ENCODE measurements at regions not wholly inside any gene's neighbourhood (a gene's known extent, or its start where the extent isn't known, plus 50 kb on each side); places are given as distances from the start of the nearest gene placed in this dataset.

DNA sequence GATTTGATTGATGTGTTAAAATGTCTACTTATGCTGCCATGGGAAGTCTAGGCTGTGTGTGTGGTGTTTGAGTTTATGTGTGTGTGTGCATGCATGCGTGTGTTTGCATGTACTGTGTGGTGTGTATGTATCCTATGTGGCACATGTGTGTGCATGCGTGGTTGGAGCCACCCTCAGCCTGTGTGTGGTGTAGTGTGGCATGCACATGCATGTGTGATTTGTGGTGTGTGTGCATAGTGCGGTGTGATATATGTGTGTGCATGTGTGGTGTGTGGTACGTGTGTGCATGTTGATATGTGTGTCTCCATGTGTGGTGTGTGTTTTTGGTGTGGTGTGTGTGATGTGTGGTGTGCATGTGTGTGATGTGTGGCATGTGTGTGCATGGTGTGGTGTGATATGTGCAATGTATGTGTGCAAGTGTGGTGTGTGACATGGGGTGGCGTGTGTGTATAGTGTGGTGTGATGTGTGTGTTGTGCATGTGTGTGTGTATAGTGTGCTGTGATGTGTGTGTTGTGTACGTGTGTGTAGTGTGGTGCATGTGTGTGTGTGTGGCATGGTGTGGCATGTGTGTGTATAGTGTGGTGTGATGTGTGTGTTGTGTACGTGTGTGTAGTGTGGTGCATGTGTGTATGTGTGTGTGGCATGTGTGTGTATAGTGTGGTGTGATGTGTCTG, 66.6 kb upstream of the HDAC4 start:
- no peaks in the 10 kb centered on the region for H3K36me3 ChIP-seq (ENCODE audit: insufficient read depth, low read length)
- DNase-seq = peak in 1 of 5 donors; percentile 23
- H3K4me3 ChIP-seq (ENCODE audit: low read length) = no peak overlapping the region
- no peaks in the 10 kb centered on the region for H3K36me3 Mint-ChIP-seq
- H3K27ac ChIP-seq (ENCODE audit: low read depth, low read length) = no peak overlapping the region
- H3K27me3 ChIP-seq (ENCODE audit: insufficient read depth, low read length, poor library complexity, severe bottlenecking) = no peaks in the 10 kb centered on the region
- H3K9me3 ChIP-seq (ENCODE audit: low read length) = no peaks in the 10 kb centered on the region
- H3K4me1 Mint-ChIP-seq = no peaks in the 10 kb centered on the region
- CTCF ChIA-PET = no interaction called here
- H3K4me3 Mint-ChIP-seq = no peak overlapping the region
- H3K9me3 Mint-ChIP-seq = no peaks in the 10 kb centered on the region
- no peaks in the 10 kb centered on the region for H3K4me1 ChIP-seq (ENCODE audit: insufficient read depth, low read length)
- POLR2A ChIA-PET = no interaction called here
- peaks cover 2 to 5% of the 10 kb centered on the region in 2 donors for H3K27me3 Mint-ChIP-seq
- no peak overlapping the region for H3K27ac Mint-ChIP-seq

DNA sequence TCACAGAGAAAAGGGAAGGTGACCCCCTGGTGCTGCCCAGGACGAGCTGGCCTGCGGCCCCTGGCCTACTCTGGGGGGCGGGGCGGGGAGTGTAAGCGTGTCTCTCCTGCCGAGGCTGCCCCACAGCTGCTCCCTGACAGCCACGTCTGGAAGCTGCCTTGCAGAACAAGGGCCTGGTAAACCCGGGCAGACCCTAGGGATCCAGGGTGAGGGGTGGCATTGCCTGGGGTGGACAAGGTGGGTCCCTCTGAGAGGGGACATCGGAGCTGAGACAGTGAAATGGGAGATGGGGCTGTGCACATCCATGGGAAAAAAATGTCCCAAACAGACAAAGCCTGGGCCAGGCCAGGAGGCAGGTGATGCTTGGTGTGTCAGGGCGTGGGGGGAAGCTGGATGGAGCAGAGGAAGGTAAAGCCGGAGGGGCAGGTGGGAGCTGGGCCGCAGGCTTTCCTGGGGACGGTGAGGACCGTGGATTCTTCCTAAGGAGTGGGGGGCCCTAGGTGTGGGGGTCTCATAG, 66.0 kb upstream of the HDAC4 start:
- ChIA-PET CTCF (no interaction called here), POLR2A (no interaction called here)
- Mint-ChIP-seq H3K4me1 (no peaks in the 10 kb centered on the region), H3K36me3 (no peaks in the 10 kb centered on the region), H3K27me3 (peaks cover 2 to 5% of the 10 kb centered on the region in 2 donors), H3K27ac (no peak overlapping the region), H3K9me3 (no peaks in the 10 kb centered on the region), H3K4me3 (no peak overlapping the region)
- no peaks in the 10 kb centered on the region for H3K9me3 ChIP-seq (ENCODE audit: low read length)
- no peak overlapping the region for H3K27ac ChIP-seq (ENCODE audit: low read depth, low read length)
- H3K36me3 ChIP-seq (ENCODE audit: insufficient read depth, low read length) = no peaks in the 10 kb centered on the region
- H3K4me3 ChIP-seq (ENCODE audit: low read length) = no peak overlapping the region
- no peaks in the 10 kb centered on the region for H3K4me1 ChIP-seq (ENCODE audit: insufficient read depth, low read length)
- H3K27me3 ChIP-seq (ENCODE audit: insufficient read depth, low read length, poor library complexity, severe bottlenecking) = no peaks in the 10 kb centered on the region
- peak in 1 of 5 donors; percentile 39 for DNase-seq

DNA sequence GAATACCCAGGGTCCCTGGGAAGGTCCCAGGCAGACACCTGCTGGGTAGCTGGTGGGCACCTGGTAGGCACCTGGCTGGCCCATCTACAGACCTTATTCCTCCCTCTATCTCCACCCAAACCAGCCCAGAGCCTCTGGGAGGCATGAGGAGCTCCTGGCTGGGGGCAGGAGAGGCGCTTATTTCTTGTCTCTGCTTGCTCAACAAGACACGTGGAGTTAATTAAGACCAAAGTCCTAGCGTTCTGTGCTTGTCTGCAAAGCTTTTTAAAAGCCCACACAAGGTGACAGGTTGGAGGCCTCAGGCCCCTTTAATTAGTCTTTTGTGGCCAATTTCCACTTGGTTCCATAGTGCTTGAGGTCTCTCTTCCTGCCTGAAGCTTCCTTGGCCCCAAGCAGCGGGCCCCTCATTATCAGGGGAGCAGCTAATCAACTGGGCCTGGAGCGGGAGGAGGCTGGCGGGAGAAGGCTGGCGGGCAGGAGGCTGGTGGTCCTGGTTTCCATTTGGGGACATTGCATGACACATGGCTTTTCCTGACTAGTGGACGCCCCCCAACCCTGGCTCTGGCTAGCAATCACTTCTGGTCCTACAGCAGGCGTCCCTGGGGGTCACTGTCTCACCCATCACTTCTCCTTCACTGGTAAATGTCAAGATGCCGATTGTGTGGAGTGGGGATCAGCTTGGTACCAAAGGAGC, 65.4 kb upstream of the HDAC4 start:
- Mint-ChIP-seq H3K27me3 (peaks cover 2 to 10% of the 10 kb centered on the region in 2 donors), H3K36me3 (no peaks in the 10 kb centered on the region), H3K9me3 (no peaks in the 10 kb centered on the region), H3K4me1 (no peaks in the 10 kb centered on the region), H3K27ac (no peak overlapping the region), H3K4me3 (no peak overlapping the region)
- Histone ChIP-seq H3K27ac (ENCODE audit: low read depth, low read length) (no peak overlapping the region), H3K9me3 (ENCODE audit: low read length) (no peaks in the 10 kb centered on the region), H3K36me3 (ENCODE audit: insufficient read depth, low read length) (no peaks in the 10 kb centered on the region), H3K4me1 (ENCODE audit: insufficient read depth, low read length) (no peaks in the 10 kb centered on the region), H3K4me3 (ENCODE audit: low read length) (no peak overlapping the region), H3K27me3 (ENCODE audit: insufficient read depth, low read length, poor library complexity, severe bottlenecking) (no peaks in the 10 kb centered on the region)
- peak in 1 of 5 donors; percentile 26 for DNase-seq
- ChIA-PET POLR2A (no interaction called here), CTCF (no interaction called here)

DNA sequence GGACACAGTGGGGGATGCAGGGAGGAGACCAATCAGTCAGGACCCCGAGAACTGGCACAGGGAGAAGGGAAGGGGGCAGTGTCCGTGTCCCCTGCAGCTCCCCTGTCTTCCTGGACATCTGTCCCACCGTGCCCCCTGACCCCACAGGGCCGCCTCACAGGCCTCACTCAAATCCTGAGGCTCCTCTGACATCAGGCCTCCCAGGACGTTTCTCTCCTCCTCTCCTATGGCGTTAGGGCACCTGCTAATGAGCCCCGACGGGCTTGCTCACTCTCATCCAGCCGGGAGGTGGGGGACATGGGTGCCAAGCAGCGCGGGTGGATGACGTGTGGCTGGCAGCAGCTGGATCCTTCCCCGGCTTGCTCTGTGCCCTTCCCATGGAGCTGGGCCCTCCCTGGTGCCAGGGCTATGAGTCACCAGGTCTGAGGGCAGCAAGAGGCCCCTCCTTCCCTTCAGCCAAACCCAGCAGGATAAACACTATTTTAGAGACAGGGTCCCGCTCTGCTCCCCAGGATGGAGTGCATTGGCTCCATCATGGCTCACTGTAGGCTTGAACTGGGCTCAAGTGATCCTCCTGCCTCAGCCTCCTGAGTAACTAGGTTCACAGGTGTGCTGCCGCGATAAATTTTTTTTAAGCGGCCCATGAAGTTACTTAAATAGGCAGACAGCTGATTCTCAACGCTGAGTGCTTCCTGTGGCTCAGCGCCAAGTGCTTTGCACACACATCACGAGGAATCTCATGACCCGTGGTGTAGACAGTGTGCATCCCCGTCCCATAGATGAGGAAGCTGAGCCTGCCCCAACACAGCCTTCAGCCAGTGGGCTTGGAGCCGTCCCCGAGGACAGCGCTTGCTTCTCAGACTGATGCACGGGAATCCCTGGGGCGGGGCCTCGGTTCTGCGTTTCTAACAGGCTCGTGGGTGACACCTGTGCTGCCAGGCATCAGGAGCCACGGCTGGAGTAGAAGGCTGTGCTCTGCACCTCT, 64.5 kb upstream of the HDAC4 start:
- Histone ChIP-seq H3K9me3 (ENCODE audit: low read length) (no peaks in the 10 kb centered on the region), H3K27me3 (ENCODE audit: insufficient read depth, low read length, poor library complexity, severe bottlenecking) (no peaks in the 10 kb centered on the region), H3K27ac (ENCODE audit: low read depth, low read length) (no peak overlapping the region), H3K4me1 (ENCODE audit: insufficient read depth, low read length) (no peaks in the 10 kb centered on the region), H3K4me3 (ENCODE audit: low read length) (no peak overlapping the region), H3K36me3 (ENCODE audit: insufficient read depth, low read length) (no peaks in the 10 kb centered on the region)
- no peaks in the 10 kb centered on the region for H3K4me1 Mint-ChIP-seq
- H3K4me3 Mint-ChIP-seq = no peak overlapping the region
- ChIA-PET POLR2A (no interaction called here), CTCF (no interaction called here)
- peak in 1 of 5 donors; percentile 47 for DNase-seq
- H3K27me3 Mint-ChIP-seq = peaks cover 2 to 11% of the 10 kb centered on the region in 2 donors
- H3K27ac Mint-ChIP-seq = no peak overlapping the region
- H3K9me3 Mint-ChIP-seq = no peaks in the 10 kb centered on the region
- H3K36me3 Mint-ChIP-seq = no peaks in the 10 kb centered on the region

DNA sequence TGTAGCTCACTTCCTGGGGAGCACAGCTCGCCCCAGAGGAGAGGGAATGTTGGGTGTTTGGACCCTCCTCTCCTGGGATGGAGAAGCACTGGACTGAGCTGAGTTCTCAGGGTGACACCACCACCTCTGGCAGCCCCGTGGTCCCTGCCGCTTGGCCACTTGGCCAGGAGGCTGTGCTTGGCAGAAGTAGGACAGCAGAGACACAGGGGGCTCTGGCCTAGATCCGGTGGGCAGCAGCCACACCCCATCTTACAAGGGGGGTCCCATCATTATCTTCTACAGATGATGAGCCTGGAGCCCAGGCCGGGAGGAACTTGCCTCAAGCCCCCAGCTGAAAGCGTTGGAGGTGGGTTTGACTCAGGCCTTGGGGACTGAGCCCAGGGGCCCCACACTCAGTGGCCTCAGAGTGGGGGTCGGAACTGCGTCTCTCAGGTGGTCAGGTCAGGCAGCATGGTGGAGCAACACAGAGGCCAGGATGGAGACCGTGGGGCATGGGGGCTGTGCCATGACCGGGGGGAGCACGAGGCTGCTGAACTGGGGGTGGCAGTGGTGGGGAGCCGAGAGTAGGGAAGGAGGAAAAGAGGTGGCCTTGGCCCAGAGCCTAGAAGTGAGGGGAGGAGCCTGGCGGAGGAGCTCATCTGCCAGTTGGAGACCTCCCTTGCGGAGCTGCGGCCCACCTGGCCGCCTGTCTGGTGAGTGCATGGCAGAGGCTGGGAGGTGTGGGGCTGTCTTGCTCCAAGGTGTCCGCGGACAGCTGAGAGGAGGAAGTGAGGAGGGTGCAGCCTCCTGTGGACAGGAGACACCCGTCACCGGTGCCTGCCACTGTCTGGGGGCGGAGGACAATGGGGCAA, 63.6 kb upstream of the HDAC4 start:
- DNase-seq = peak in 1 of 5 donors; percentile 33
- H3K4me1 ChIP-seq (ENCODE audit: insufficient read depth, low read length) = no peaks in the 10 kb centered on the region
- H3K27me3 Mint-ChIP-seq = peaks cover 4 to 18% of the 10 kb centered on the region in 2 donors
- no peaks in the 10 kb centered on the region for H3K27me3 ChIP-seq (ENCODE audit: insufficient read depth, low read length, poor library complexity, severe bottlenecking)
- ChIA-PET POLR2A (no interaction called here), CTCF (no interaction called here)
- H3K4me3 Mint-ChIP-seq = no peak overlapping the region
- H3K36me3 ChIP-seq (ENCODE audit: insufficient read depth, low read length) = no peaks in the 10 kb centered on the region
- H3K4me3 ChIP-seq (ENCODE audit: low read length) = no peak overlapping the region
- peaks cover 0 to 2% (median 0%) of the 10 kb centered on the region in 5 donors for H3K9me3 Mint-ChIP-seq
- no peak overlapping the region for H3K27ac ChIP-seq (ENCODE audit: low read depth, low read length)
- H3K36me3 Mint-ChIP-seq = peaks cover 0 to 2% (median 0%) of the 10 kb centered on the region in 3 donors
- no peaks in the 10 kb centered on the region for H3K4me1 Mint-ChIP-seq
- no peaks in the 10 kb centered on the region for H3K9me3 ChIP-seq (ENCODE audit: low read length)
- no peak overlapping the region for H3K27ac Mint-ChIP-seq

DNA sequence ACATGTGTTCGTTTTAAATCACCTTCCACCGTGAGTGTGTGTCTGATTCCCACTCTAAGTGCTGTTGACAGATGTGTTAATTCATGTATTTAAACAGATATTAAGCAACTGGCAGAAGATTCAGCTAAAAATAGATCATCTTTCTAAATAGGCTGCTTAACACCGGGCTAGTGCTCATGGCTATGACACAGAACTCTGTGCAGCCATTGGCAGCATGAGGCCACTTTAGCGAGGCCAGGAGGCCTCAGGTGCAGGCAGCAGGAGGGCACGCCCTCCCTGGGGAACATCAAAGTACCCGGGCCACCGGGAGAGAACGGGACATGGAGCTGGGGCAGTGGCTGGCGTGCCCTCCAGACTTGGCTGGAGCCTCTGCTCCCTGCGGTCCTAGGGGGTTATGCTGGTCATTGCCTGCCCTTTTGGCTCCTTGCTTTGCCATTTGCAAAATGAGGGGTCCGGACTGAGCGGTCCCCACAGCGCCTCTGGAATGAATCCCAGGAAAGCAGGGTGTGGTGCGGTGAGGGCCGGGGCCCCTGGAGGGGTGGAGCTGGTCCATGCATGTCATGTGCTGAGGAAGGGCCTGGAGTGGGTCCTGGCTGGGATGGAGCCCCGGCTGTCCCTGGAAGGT, 62.8 kb upstream of the HDAC4 start:
- H3K27ac ChIP-seq (ENCODE audit: low read depth, low read length) = no peak overlapping the region
- H3K27me3 ChIP-seq (ENCODE audit: insufficient read depth, low read length, poor library complexity, severe bottlenecking) = no peaks in the 10 kb centered on the region
- no peaks in the 10 kb centered on the region for H3K9me3 ChIP-seq (ENCODE audit: low read length)
- H3K4me3 ChIP-seq (ENCODE audit: low read length) = no peak overlapping the region
- peak in 1 of 5 donors; percentile 24 for DNase-seq
- H3K27me3 Mint-ChIP-seq = peaks cover 4 to 19% of the 10 kb centered on the region in 2 donors
- H3K27ac Mint-ChIP-seq = no peak overlapping the region
- ChIA-PET POLR2A (no interaction called here), CTCF (interaction anchor here (0.6 kb wide), 1 partner anchor 414 kb away, joined by 3 read pairs; no protein-coding TSS in a partner anchor)
- H3K4me3 Mint-ChIP-seq = no peak overlapping the region
- no peaks in the 10 kb centered on the region for H3K36me3 ChIP-seq (ENCODE audit: insufficient read depth, low read length)
- H3K36me3 Mint-ChIP-seq = peaks cover 0 to 2% (median 0%) of the 10 kb centered on the region in 3 donors
- no peaks in the 10 kb centered on the region for H3K4me1 Mint-ChIP-seq
- H3K9me3 Mint-ChIP-seq = peaks cover 0 to 2% (median 0%) of the 10 kb centered on the region in 5 donors
- H3K4me1 ChIP-seq (ENCODE audit: insufficient read depth, low read length) = no peaks in the 10 kb centered on the region

Measured in CD8-positive, alpha-beta memory T cell (primary cell).